ENCODE measurements at regions not wholly inside any gene's neighbourhood (a gene's known extent, or its start where the extent isn't known, plus 50 kb on each side); places are given as distances from the start of the nearest gene placed in this dataset.

DNA sequence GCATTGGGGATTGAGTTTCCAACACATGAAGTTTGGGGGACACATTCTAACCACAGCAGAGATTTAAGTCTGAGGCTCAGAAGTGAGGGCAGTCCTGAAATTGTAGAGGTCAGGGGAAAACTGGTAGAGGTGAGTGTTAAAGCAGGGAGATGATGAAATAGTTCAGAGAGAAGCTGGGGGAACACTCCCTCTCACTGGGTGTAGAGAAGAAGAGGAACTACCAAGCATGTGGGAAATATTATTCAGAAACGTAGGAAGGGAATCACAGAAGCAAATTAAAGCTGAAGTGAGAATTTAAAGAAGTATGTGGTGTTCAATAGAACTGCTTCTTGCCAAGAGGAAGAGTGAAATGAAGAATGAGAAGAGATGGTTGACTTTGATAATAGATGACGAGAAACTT is 121.5 kb upstream of the FAM3C start:
- Mint-ChIP-seq H3K36me3 (ENCODE audit: low read depth) (no peaks in the 10 kb centered on the region), H3K27me3 (no peaks in the 10 kb centered on the region), H3K4me3 (no peak overlapping the region), H3K27ac (no peak overlapping the region), H3K4me1 (ENCODE audit: low read depth) (peaks cover 7% of the 10 kb centered on the region), H3K9me3 (no peaks in the 10 kb centered on the region)
- ChIA-PET POLR2A (no interaction called here), CTCF (interaction anchor here (0.6 kb wide), 1 partner anchor 38 kb away, joined by 3 read pairs; no protein-coding TSS in a partner anchor)
- TF ChIP-seq, protein P1, sequence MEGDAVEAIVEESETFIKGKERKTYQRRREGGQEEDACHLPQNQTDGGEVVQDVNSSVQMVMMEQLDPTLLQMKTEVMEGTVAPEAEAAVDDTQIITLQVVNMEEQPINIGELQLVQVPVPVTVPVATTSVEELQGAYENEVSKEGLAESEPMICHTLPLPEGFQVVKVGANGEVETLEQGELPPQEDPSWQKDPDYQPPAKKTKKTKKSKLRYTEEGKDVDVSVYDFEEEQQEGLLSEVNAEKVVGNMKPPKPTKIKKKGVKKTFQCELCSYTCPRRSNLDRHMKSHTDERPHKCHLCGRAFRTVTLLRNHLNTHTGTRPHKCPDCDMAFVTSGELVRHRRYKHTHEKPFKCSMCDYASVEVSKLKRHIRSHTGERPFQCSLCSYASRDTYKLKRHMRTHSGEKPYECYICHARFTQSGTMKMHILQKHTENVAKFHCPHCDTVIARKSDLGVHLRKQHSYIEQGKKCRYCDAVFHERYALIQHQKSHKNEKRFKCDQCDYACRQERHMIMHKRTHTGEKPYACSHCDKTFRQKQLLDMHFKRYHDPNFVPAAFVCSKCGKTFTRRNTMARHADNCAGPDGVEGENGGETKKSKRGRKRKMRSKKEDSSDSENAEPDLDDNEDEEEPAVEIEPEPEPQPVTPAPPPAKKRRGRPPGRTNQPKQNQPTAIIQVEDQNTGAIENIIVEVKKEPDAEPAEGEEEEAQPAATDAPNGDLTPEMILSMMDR (IDR thresholded peaks at IDR 0.05): no peak
- ATAC-seq (no peak), DNase-seq (no peak)
- intact Hi-C loops (cut with micrococcal nuclease): no loop called here

DNA sequence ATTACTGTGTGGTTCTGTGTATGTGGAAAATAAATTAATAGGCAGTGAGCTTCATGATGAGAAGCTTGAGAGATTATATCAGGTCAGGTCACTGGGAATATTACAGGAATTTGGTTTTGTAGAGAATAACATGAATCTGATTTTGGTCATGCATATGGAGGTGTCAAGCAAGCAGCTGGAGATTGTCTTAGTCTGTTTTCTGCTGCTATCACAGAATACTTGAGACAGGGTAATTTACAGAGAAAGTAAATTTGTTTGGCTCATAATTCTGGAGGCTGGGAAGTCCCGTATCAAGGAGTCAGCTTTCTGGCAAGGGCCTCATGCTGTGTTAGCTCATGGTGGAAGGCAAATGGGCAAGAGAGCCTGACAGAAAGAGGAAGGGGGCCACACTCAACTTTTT is 120.7 kb upstream of the FAM3C start:
- intact Hi-C loops (cut with micrococcal nuclease): no loop called here
- Mint-ChIP-seq H3K27me3 (peaks cover 2% of the 10 kb centered on the region), H3K9me3 (no peaks in the 10 kb centered on the region), H3K36me3 (ENCODE audit: low read depth) (no peaks in the 10 kb centered on the region), H3K4me1 (ENCODE audit: low read depth) (peaks cover 6% of the 10 kb centered on the region), H3K4me3 (no peak overlapping the region), H3K27ac (no peak overlapping the region)
- DNase-seq (no peak), ATAC-seq (no peak)
- ChIA-PET CTCF (interaction anchor here (0.6 kb wide), 1 partner anchor 39 kb away, joined by 3 read pairs; no protein-coding TSS in a partner anchor), POLR2A (no interaction called here)
- TF ChIP-seq, protein P1 (IDR thresholded peaks at IDR 0.05): no peak

DNA sequence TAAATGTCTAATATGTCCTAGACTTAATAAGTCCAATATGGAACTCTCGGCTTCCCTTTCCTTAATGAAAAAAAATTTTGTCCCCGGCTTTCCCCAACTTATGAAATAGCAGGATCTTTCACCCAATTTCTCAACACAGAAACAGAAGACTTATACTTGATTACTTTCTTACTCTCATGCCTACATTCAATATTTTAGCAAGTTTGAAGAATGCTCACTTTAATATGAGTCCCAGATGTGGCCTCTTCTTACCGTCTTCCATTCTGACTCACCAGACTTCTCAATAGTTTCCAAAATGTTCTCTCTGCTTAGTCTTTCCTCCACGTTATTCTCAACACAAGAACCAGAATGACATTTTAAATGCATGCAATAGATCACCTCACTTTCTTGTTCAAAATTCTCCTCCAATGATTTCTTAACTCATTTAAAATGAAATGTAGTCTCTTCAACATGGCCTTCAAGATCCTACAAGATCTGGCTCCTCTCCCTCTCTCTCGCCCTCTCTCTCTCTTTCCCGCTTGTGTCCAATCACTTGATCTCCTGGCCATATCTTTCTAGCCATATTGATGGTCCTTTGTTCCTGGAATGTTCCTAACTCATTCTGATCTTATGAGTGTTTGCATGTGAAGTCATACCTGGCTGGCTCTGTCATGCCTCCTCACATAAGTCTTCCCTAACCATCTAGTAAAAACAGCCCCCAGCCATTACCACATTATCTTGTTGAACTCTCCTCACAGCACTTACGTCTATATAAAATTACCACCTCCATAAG is 119.7 kb upstream of the FAM3C start:
- ATAC-seq: no peak
- H3K27me3 Mint-ChIP-seq: peaks cover 5% of the 10 kb centered on the region
- peaks cover 5% of the 10 kb centered on the region for H3K4me1 Mint-ChIP-seq (ENCODE audit: low read depth)
- CTCF ChIA-PET: no interaction called here
- no peak overlapping the region for H3K27ac Mint-ChIP-seq
- intact Hi-C loops (cut with micrococcal nuclease): no loop called here
- H3K4me3 Mint-ChIP-seq: no peak overlapping the region
- TF ChIP-seq, protein P1 (IDR thresholded peaks at IDR 0.05): no peak
- peaks cover 4% of the 10 kb centered on the region for H3K9me3 Mint-ChIP-seq
- no peaks in the 10 kb centered on the region for H3K36me3 Mint-ChIP-seq (ENCODE audit: low read depth)
- no peak for DNase-seq
- POLR2A ChIA-PET: no interaction called here

- Mint-ChIP-seq H3K27me3 (peaks cover 5% of the 10 kb centered on the region), H3K27ac (no peak overlapping the region), H3K4me3 (no peak overlapping the region), H3K9me3 (peaks cover 9% of the 10 kb centered on the region), H3K36me3 (ENCODE audit: low read depth) (no peaks in the 10 kb centered on the region), H3K4me1 (ENCODE audit: low read depth) (peaks cover 5% of the 10 kb centered on the region)
- CTCF ChIA-PET: no interaction called here
- POLR2A ChIA-PET: no interaction called here
- no peak for ATAC-seq
- DNase-seq: no peak
- intact Hi-C loops (cut with micrococcal nuclease): no loop called here
- TF ChIP-seq, protein P1 (IDR thresholded peaks at IDR 0.05): no peak
These were observed 119.1 kb upstream of the FAM3C start for GRCh38 chr7:121515229-121515628.

DNA sequence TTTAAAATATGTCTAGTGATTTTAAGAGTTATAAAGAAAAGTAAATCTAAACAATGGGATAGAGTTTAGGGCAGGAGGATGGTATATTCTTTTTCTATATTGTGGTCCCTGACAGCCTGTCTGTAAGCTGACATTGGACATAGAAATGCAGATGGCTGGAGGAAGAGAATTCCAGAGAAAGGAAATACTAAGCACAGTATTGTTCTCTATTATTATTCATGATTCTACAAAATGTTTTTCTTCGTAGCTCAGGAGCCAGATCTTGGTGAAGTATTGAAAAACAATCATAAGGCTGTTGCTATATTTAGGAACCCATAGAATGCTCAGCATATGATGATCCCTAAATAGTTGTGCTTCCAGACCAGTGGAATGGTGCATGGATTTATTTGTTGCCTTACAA is 117.0 kb upstream of the FAM3C start:
- Mint-ChIP-seq H3K9me3 (peaks cover 13% of the 10 kb centered on the region), H3K4me3 (no peak overlapping the region), H3K27me3 (peaks cover 9% of the 10 kb centered on the region), H3K27ac (no peak overlapping the region), H3K4me1 (ENCODE audit: low read depth) (peaks cover 5% of the 10 kb centered on the region), H3K36me3 (ENCODE audit: low read depth) (peaks cover 2% of the 10 kb centered on the region)
- CTCF ChIA-PET: no interaction called here
- intact Hi-C loops (cut with micrococcal nuclease): no loop called here
- DNase-seq: no peak
- no peak for ATAC-seq
- POLR2A ChIA-PET: no interaction called here
- TF ChIP-seq, protein P1 (IDR thresholded peaks at IDR 0.05): no peak
